ENCODE measurements at regions not wholly inside any gene's neighbourhood (a gene's known extent, or its start where the extent isn't known, plus 50 kb on each side); places are given as distances from the start of the nearest gene placed in this dataset.

- intact Hi-C loops (cut with micrococcal nuclease), result no loop called here
- H3K4me3 Mint-ChIP-seq, result no peak overlapping the region
- POLR2A ChIA-PET, result no interaction called here
Observed at GRCh38 chr13:69423844-69424243, 683.8 kb upstream of the ATXN8OS start.

DNA sequence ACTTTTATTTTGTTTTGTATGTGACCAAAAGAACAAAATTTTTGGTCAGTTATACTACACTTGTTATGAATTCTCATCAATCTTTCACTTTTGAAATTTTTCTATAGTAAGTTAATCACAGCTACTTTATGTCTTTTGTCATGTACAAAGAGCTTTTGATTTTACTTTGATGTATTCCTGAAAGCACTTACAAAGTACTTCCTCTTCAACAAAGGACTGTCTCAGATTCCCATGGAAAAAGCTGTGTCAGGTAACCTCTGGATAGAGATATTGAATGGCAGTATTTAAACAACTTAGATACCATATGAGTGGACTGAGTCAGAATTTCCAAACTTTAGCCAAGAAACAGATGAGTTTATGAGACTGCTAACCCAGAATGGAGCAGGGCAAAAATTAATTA, 689.3 kb upstream of the ATXN8OS start:
- Mint-ChIP-seq H3K27me3 (no peaks in the 10 kb centered on the region), H3K36me3 (ENCODE audit: low read depth) (no peaks in the 10 kb centered on the region), H3K9me3 (peaks cover 10% of the 10 kb centered on the region), H3K4me3 (no peak overlapping the region), H3K27ac (no peak overlapping the region), H3K4me1 (ENCODE audit: low read depth) (no peaks in the 10 kb centered on the region)
- no peak for ATAC-seq
- intact Hi-C loops (cut with micrococcal nuclease), result no loop called here
- ChIA-PET CTCF (no interaction called here), POLR2A (no interaction called here)
- DNase-seq, result no peak
- TF ChIP-seq, protein P1, sequence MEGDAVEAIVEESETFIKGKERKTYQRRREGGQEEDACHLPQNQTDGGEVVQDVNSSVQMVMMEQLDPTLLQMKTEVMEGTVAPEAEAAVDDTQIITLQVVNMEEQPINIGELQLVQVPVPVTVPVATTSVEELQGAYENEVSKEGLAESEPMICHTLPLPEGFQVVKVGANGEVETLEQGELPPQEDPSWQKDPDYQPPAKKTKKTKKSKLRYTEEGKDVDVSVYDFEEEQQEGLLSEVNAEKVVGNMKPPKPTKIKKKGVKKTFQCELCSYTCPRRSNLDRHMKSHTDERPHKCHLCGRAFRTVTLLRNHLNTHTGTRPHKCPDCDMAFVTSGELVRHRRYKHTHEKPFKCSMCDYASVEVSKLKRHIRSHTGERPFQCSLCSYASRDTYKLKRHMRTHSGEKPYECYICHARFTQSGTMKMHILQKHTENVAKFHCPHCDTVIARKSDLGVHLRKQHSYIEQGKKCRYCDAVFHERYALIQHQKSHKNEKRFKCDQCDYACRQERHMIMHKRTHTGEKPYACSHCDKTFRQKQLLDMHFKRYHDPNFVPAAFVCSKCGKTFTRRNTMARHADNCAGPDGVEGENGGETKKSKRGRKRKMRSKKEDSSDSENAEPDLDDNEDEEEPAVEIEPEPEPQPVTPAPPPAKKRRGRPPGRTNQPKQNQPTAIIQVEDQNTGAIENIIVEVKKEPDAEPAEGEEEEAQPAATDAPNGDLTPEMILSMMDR (IDR thresholded peaks at IDR 0.05), result no peak

More at GRCh38 chr13:69423844-69424243, 683.8 kb upstream of the ATXN8OS start:
- Mint-ChIP-seq H3K27ac (no peak overlapping the region), H3K27me3 (no peaks in the 10 kb centered on the region), H3K4me1 (ENCODE audit: low read depth) (no peaks in the 10 kb centered on the region), H3K36me3 (ENCODE audit: low read depth) (no peaks in the 10 kb centered on the region), H3K9me3 (peaks cover 42% of the 10 kb centered on the region)
- CTCF ChIA-PET, result interaction anchor here (1.6 kb wide), 1 partner anchor 18 kb away, joined by 3 read pairs; no protein-coding TSS in a partner anchor
- TF ChIP-seq, protein P1 (IDR thresholded peaks at IDR 0.05), result no peak
- ATAC-seq (no peak), DNase-seq (no peak)

DNA sequence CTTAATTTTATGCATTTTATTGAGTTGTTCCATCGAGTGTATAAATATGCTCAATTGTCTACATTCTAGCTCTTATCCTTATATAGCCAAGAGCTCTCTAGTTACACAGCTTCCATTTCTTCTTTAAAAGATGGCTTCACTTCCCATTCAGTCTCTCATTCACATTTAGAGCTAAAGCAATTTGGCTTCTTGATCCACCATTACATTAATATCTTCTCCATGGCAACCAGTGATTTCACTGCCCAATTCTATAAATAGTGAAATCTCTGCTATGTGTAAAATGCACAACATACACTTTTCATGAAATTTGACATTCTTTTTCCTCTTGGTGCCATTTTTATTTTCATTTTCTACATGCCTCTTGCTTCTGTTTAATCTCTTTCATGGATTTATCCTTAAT, 696.9 kb upstream of the ATXN8OS start:
- Mint-ChIP-seq H3K27me3 (no peaks in the 10 kb centered on the region), H3K9me3 (peaks cover 14% of the 10 kb centered on the region), H3K4me1 (ENCODE audit: low read depth) (no peaks in the 10 kb centered on the region), H3K4me3 (no peak overlapping the region), H3K27ac (no peak overlapping the region), H3K36me3 (ENCODE audit: low read depth) (no peaks in the 10 kb centered on the region)
- no peak for DNase-seq
- TF ChIP-seq, protein P1 (IDR thresholded peaks at IDR 0.05), result no peak
- no peak for ATAC-seq
- ChIA-PET CTCF (no interaction called here), POLR2A (no interaction called here)
- intact Hi-C loops (cut with micrococcal nuclease), result no loop called here

DNA sequence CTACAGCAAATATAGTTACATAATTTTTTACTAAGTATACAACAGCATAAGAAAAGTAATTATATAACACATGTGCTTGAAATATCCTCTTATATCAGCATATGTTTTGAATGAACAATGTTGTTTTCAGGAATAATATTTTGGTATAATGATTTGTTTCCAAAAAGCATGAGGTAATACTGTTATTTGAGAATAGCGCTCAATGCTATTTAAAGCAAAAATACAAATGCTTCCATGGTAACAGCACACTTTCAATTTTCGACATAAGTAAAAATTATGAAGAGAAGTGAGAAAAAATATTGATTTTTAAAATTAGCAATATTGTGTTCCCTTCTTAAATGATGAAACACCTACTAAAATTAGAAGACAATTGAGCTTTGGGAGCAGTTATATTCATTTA, 715.9 kb upstream of the ATXN8OS start:
- intact Hi-C loops (cut with micrococcal nuclease), result no loop called here
- Mint-ChIP-seq H3K36me3 (ENCODE audit: low read depth) (no peaks in the 10 kb centered on the region), H3K9me3 (peaks cover 22% of the 10 kb centered on the region), H3K4me1 (ENCODE audit: low read depth) (no peaks in the 10 kb centered on the region), H3K27ac (no peak overlapping the region), H3K27me3 (no peaks in the 10 kb centered on the region), H3K4me3 (no peak overlapping the region)
- DNase-seq (no peak), ATAC-seq (no peak)
- TF ChIP-seq, protein P1 (IDR thresholded peaks at IDR 0.05), result no peak
- POLR2A ChIA-PET, result no interaction called here
- CTCF ChIA-PET, result no interaction called here

DNA sequence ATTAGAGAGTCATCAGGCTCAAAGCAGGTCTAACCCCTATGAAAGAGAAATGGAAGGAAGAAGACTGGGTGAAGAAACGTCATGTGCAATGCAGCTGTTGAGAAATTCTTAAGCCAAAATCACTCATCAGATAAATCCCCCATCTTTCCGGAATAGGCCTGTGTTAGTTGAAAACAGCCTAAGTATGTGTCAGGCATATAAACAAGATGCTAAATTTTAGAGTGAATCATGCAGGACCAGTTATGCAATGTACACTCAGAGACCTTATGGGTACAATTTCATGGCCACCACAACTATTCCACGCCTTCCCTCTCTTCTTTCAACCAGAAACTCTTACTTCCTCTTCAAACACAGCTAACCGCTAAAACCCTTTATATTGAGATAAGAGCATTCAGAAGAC, 717.7 kb upstream of the ATXN8OS start:
- TF ChIP-seq, protein P1 (IDR thresholded peaks at IDR 0.05), result no peak

More for the DNA sequence above, 717.7 kb upstream of the ATXN8OS start:
- no peaks in the 10 kb centered on the region for H3K36me3 Mint-ChIP-seq (ENCODE audit: low read depth)
- DNase-seq (no peak), ATAC-seq (no peak)
- no peak overlapping the region for H3K4me3 Mint-ChIP-seq
- no peaks in the 10 kb centered on the region for H3K27me3 Mint-ChIP-seq
- intact Hi-C loops (cut with micrococcal nuclease), result no loop called here
- H3K4me1 Mint-ChIP-seq (ENCODE audit: low read depth), result no peaks in the 10 kb centered on the region
- no peak overlapping the region for H3K27ac Mint-ChIP-seq
- peaks cover 20% of the 10 kb centered on the region for H3K9me3 Mint-ChIP-seq
- ChIA-PET POLR2A (no interaction called here), CTCF (no interaction called here)

Data from activated CD8-positive, alpha-beta T cell treated with anti-CD3 and anti-CD28 coated beads for 36 hours (primary cell).